ENCODE measurements at regions not wholly inside any gene's neighbourhood (a gene's known extent, or its start where the extent isn't known, plus 50 kb on each side); places are given as distances from the start of the nearest gene placed in this dataset.

DNA sequence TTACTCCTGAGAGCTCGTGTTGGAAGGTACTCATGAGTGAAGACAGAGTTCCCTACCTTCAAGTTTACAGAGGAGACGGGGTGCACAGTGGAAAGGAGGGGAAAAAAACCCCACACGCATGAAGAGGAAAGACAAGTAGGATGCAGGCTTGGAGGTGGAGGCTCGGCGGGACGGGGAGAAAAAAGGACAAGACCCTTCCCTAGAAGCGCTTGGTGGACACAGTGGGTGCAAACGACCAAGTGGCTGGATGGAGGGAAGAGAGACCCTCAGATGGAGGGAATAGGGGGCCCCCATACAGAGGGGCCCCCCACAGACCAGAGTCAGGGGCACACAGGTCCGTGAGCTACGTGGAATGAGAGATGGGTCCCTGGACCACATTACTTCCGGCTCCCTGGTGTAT lies 380.1 kb downstream of the SHANK2 start:
- Histone ChIP-seq H3K27ac (ENCODE audit: low read depth, low read length) (no peak overlapping the region), H3K4me3 (ENCODE audit: low read length in 2 of 2) (no peak overlapping the region), H3K9me3 (ENCODE audit: control insufficient read depth in 1 of 2, low read length in 2 of 2) (no peaks in the 10 kb centered on the region), H3K27me3 (ENCODE audit: insufficient read depth, low read length) (no peaks in the 10 kb centered on the region), H3K36me3 (ENCODE audit: insufficient read depth, low read length) (no peaks in the 10 kb centered on the region), H3K4me1 (ENCODE audit: insufficient read depth, low read length) (no peaks in the 10 kb centered on the region)
- intact Hi-C loops (cut with micrococcal nuclease) = no loop called here
- H3K4me1 Mint-ChIP-seq = peaks cover 0 to 3% (median 0%) of the 10 kb centered on the region in 4 donors
- no peak overlapping the region for H3K4me3 Mint-ChIP-seq
- H3K36me3 Mint-ChIP-seq = no peaks in the 10 kb centered on the region
- CTCF ChIA-PET (ENCODE audit: partially characterized antibody) = no interaction called here
- no peak for DNase-seq
- no peak overlapping the region for H3K27ac Mint-ChIP-seq
- POLR2A ChIA-PET (ENCODE audit: partially characterized antibody) = no interaction called here
- peaks cover 2 to 7% of the 10 kb centered on the region in 2 donors for H3K27me3 Mint-ChIP-seq
- no peaks in the 10 kb centered on the region for H3K9me3 Mint-ChIP-seq

DNA sequence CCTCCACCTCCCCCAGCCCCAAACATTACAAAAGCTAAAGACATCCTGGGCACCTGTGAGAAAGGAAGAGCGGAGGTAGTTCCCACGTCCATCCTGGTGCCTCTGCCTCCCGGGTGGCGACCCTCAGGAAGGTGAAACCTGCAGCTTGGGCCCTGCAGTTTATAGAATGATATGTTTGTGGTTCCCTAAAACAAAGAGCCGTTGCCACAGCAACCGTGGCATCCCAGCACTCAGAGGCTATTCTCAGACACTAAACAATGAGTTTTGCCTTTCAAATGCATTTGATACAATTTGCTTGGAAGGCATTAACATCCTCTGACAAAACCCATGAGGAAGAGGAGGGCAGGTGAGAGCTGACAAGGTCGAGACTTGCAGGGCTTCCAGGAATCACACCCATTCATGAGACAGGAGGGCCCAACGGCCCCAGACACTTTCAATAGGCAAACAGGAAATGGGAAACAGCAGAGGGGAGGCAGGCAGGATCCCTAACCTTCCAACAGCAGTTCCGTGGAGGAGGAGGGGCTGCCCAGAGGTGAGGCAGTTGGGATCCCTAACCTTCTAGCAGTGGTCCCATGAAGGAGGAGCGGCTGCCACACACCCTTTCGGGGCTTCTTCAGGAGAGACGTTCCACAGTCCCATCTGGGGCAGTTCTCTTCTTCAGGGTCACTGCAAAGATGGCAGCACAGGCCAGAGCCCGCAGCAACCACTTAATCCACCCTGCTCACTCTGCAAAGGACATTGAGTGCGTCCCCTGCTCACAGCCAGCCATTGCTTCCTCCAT lies 379.2 kb downstream of the SHANK2 start:
- no peaks in the 10 kb centered on the region for H3K9me3 ChIP-seq (ENCODE audit: control insufficient read depth in 1 of 2, low read length in 2 of 2)
- intact Hi-C loops (cut with micrococcal nuclease) = no loop called here
- no peaks in the 10 kb centered on the region for H3K36me3 Mint-ChIP-seq
- no peak overlapping the region for H3K27ac Mint-ChIP-seq
- no peak for DNase-seq
- H3K27me3 ChIP-seq (ENCODE audit: insufficient read depth, low read length) = no peaks in the 10 kb centered on the region
- no peaks in the 10 kb centered on the region for H3K9me3 Mint-ChIP-seq
- peaks cover 2 to 10% of the 10 kb centered on the region in 2 donors for H3K27me3 Mint-ChIP-seq
- H3K4me3 ChIP-seq (ENCODE audit: low read length in 2 of 2) = no peak overlapping the region
- H3K4me1 ChIP-seq (ENCODE audit: insufficient read depth, low read length) = no peaks in the 10 kb centered on the region
- peaks cover 0 to 3% (median 0%) of the 10 kb centered on the region in 4 donors for H3K4me1 Mint-ChIP-seq
- no peak overlapping the region for H3K27ac ChIP-seq (ENCODE audit: low read depth, low read length)
- POLR2A ChIA-PET (ENCODE audit: partially characterized antibody) = no interaction called here
- H3K4me3 Mint-ChIP-seq = no peak overlapping the region
- CTCF ChIA-PET (ENCODE audit: partially characterized antibody) = no interaction called here
- no peaks in the 10 kb centered on the region for H3K36me3 ChIP-seq (ENCODE audit: insufficient read depth, low read length)

DNA sequence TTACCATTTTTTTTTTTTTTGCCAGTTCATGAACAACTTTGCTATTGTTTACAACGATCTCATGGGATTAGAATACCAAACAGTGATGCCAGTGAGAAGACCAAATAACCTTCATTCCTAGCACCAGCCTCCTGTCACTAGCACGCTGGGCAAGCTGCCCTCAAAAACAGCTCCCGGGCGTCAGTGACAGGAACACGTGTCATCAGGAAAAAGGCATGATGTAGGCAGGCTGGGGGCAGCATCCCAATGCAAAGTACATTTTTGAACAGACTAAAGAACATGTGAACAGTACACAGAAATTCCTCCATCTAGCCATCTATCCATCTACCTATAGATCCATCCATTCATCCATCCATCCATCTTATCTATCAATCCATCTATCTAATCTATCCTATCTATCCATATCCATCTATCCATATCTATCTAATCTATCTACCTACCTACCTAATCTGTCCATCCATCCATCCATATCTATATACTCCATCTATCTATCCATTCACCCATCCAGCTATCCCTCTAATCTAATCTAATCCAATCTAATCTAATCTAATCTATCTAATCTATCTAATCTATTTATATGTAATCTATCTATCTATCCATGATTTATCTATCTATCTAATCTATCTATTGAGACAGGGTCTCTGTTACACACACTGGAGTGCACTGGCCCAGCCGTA lies 378.5 kb downstream of the SHANK2 start:
- ChIA-PET CTCF (ENCODE audit: partially characterized antibody) (no interaction called here), POLR2A (ENCODE audit: partially characterized antibody) (no interaction called here)
- Mint-ChIP-seq H3K4me1 (peaks cover 0 to 3% (median 0%) of the 10 kb centered on the region in 4 donors), H3K27ac (no peak overlapping the region), H3K36me3 (no peaks in the 10 kb centered on the region), H3K9me3 (no peaks in the 10 kb centered on the region), H3K4me3 (no peak overlapping the region), H3K27me3 (peaks cover 2 to 10% of the 10 kb centered on the region in 2 donors)
- Histone ChIP-seq H3K27ac (ENCODE audit: low read depth, low read length) (no peak overlapping the region), H3K4me3 (ENCODE audit: low read length in 2 of 2) (no peak overlapping the region), H3K9me3 (ENCODE audit: control insufficient read depth in 1 of 2, low read length in 2 of 2) (no peaks in the 10 kb centered on the region), H3K4me1 (ENCODE audit: insufficient read depth, low read length) (no peaks in the 10 kb centered on the region), H3K27me3 (ENCODE audit: insufficient read depth, low read length) (no peaks in the 10 kb centered on the region), H3K36me3 (ENCODE audit: insufficient read depth, low read length) (no peaks in the 10 kb centered on the region)
- intact Hi-C loops (cut with micrococcal nuclease) = no loop called here
- no peak for DNase-seq

DNA sequence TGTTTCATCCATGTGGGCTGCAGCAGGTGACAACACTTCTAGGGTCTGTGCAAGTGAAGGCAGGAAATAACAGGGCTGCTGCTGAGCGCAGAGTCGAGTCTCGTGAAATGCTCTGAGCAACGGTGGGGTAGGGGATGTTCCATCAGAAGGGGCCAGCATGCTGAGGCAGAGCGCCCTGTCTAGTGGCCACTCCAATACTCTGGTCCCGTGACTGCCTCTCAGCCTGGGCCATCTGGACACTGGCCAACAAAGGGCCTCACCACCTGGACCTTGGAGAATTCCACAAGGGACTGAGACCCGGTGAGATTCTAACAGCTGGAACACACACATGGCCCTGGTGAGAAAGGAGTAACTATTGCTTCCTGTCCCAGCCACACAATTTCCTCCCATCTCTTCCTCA lies 375.7 kb downstream of the SHANK2 start:
- H3K4me1 Mint-ChIP-seq = peaks cover 0 to 3% (median 0%) of the 10 kb centered on the region in 4 donors
- H3K27ac ChIP-seq (ENCODE audit: low read depth, low read length) = no peak overlapping the region
- H3K9me3 ChIP-seq (ENCODE audit: control insufficient read depth in 1 of 2, low read length in 2 of 2) = no peaks in the 10 kb centered on the region
- ChIA-PET CTCF (ENCODE audit: partially characterized antibody) (no interaction called here), POLR2A (ENCODE audit: partially characterized antibody) (no interaction called here)
- no peak for DNase-seq
- H3K4me3 Mint-ChIP-seq = no peak overlapping the region
- no peak overlapping the region for H3K27ac Mint-ChIP-seq
- H3K36me3 Mint-ChIP-seq = no peaks in the 10 kb centered on the region
- H3K27me3 Mint-ChIP-seq = peaks cover 2 to 7% of the 10 kb centered on the region in 2 donors
- H3K27me3 ChIP-seq (ENCODE audit: insufficient read depth, low read length) = no peaks in the 10 kb centered on the region
- intact Hi-C loops (cut with micrococcal nuclease) = no loop called here
- no peak overlapping the region for H3K4me3 ChIP-seq (ENCODE audit: low read length in 2 of 2)
- H3K4me1 ChIP-seq (ENCODE audit: insufficient read depth, low read length) = no peaks in the 10 kb centered on the region
- H3K36me3 ChIP-seq (ENCODE audit: insufficient read depth, low read length) = no peaks in the 10 kb centered on the region
- no peaks in the 10 kb centered on the region for H3K9me3 Mint-ChIP-seq

DNA sequence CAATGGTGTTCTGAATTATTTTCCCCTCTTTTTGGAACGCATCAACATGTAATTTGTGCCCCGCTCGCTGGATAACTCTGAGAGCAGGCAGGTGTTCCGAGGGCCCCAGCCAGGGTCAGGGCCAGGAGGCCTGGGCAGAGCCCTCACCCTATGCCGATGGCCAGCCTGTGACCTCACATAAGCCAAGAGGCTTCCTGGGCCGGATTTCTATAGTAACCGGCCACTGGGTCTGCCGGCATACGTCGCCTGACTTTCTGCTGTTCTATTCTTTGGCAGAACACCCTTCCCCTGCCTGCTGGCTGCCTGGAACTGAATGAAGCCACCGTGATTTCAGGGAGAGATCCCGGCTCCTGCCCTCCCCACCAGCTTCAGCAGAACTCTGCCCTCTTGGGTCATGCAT lies 375.2 kb downstream of the SHANK2 start:
- Mint-ChIP-seq H3K27ac (no peak overlapping the region), H3K27me3 (peaks cover 2 to 7% of the 10 kb centered on the region in 2 donors), H3K36me3 (no peaks in the 10 kb centered on the region), H3K4me3 (no peak overlapping the region), H3K9me3 (no peaks in the 10 kb centered on the region), H3K4me1 (peaks cover 0 to 3% (median 0%) of the 10 kb centered on the region in 4 donors)
- Histone ChIP-seq H3K27ac (ENCODE audit: low read depth, low read length) (no peak overlapping the region), H3K27me3 (ENCODE audit: insufficient read depth, low read length) (no peaks in the 10 kb centered on the region), H3K4me1 (ENCODE audit: insufficient read depth, low read length) (no peaks in the 10 kb centered on the region), H3K9me3 (ENCODE audit: control insufficient read depth in 1 of 2, low read length in 2 of 2) (no peaks in the 10 kb centered on the region), H3K4me3 (ENCODE audit: low read length in 2 of 2) (no peak overlapping the region), H3K36me3 (ENCODE audit: insufficient read depth, low read length) (no peaks in the 10 kb centered on the region)
- ChIA-PET CTCF (ENCODE audit: partially characterized antibody) (no interaction called here), POLR2A (ENCODE audit: partially characterized antibody) (no interaction called here)
- no peak for DNase-seq
- intact Hi-C loops (cut with micrococcal nuclease) = no loop called here

DNA sequence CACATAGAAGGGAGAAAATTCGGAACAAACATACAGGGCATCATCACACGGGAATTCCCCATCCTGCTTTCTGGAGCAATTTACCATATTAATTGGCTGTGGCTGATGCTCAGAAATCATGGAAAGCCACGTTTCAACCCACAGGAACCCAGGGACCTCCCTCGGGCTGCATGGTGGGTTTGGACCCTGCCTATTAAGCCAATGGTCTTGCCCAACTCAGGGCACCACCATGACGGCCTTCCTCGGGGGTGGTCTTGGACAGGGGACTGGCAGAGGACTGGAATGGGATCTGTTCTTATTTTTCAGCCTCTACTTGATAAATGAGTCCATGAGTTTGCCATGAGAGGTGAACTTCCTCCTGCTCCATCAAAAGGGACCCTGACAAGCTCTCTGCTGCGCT lies 374.0 kb downstream of the SHANK2 start:
- Mint-ChIP-seq H3K4me1 (peaks cover 0 to 2% (median 0%) of the 10 kb centered on the region in 4 donors), H3K27ac (no peak overlapping the region), H3K36me3 (no peaks in the 10 kb centered on the region), H3K4me3 (no peak overlapping the region), H3K9me3 (no peaks in the 10 kb centered on the region), H3K27me3 (peaks cover 2 to 5% of the 10 kb centered on the region in 2 donors)
- Histone ChIP-seq H3K27me3 (ENCODE audit: insufficient read depth, low read length) (no peaks in the 10 kb centered on the region), H3K4me1 (ENCODE audit: insufficient read depth, low read length) (no peaks in the 10 kb centered on the region), H3K9me3 (ENCODE audit: control insufficient read depth in 1 of 2, low read length in 2 of 2) (no peaks in the 10 kb centered on the region), H3K4me3 (ENCODE audit: low read length in 2 of 2) (no peak overlapping the region), H3K27ac (ENCODE audit: low read depth, low read length) (no peak overlapping the region), H3K36me3 (ENCODE audit: insufficient read depth, low read length) (no peaks in the 10 kb centered on the region)
- ChIA-PET CTCF (ENCODE audit: partially characterized antibody) (no interaction called here), POLR2A (ENCODE audit: partially characterized antibody) (no interaction called here)
- intact Hi-C loops (cut with micrococcal nuclease) = no loop called here
- no peak for DNase-seq

DNA sequence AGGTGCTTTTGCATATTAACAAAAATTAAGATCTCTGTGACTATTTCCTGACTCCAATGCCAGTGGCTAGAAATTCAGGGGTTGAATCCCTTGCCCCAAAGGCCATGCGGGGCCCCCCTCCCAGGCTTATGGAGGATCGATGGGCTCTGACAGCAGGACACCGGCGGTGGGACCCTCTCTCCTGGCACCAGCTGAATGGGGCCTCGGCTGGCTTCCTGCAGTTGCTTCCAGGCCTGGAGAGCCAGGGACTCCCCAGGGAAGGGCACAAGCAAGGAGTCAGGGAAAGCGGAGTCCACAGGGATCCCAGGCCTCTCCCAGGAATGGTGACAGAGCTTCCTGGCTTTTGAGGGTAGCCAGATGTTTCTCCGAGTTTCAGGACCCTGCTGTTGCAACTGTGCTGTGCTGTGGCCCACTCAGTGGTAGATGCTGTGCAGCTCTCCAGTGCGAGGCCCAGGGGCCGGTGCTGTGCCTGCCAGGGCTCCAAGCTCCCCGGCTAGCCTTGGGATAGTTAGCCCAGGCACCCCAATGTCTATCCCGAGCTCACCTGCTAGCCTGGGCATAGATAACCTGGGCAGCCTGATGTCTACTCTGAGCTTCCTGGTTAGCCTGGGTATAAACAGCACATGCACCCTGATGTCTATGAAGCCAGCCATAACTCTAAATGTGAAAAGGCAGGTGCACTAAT lies 372.6 kb downstream of the SHANK2 start:
- H3K27ac ChIP-seq (ENCODE audit: low read depth, low read length) = no peak overlapping the region
- no peaks in the 10 kb centered on the region for H3K4me1 ChIP-seq (ENCODE audit: insufficient read depth, low read length)
- H3K4me1 Mint-ChIP-seq = no peaks in the 10 kb centered on the region
- H3K4me3 ChIP-seq (ENCODE audit: low read length in 2 of 2) = no peak overlapping the region
- H3K27me3 Mint-ChIP-seq = peaks cover 3% of the 10 kb centered on the region in 2 donors
- POLR2A ChIA-PET (ENCODE audit: partially characterized antibody) = no interaction called here
- CTCF ChIA-PET (ENCODE audit: partially characterized antibody) = no interaction called here
- H3K27me3 ChIP-seq (ENCODE audit: insufficient read depth, low read length) = no peaks in the 10 kb centered on the region
- intact Hi-C loops (cut with micrococcal nuclease) = no loop called here
- H3K27ac Mint-ChIP-seq = no peak overlapping the region
- no peaks in the 10 kb centered on the region for H3K9me3 ChIP-seq (ENCODE audit: control insufficient read depth in 1 of 2, low read length in 2 of 2)
- H3K36me3 Mint-ChIP-seq = no peaks in the 10 kb centered on the region
- no peaks in the 10 kb centered on the region for H3K36me3 ChIP-seq (ENCODE audit: insufficient read depth, low read length)
- no peak overlapping the region for H3K4me3 Mint-ChIP-seq
- DNase-seq = no peak
- no peaks in the 10 kb centered on the region for H3K9me3 Mint-ChIP-seq

All from CD4-positive, alpha-beta memory T cell (primary cell).